ENCODE measurements at regions not wholly inside any gene's neighbourhood (a gene's known extent, or its start where the extent isn't known, plus 50 kb on each side); places are given as distances from the start of the nearest gene placed in this dataset.
"Not testable (repeated sequence)": the region's sequence is repeated elsewhere in the genome, so short reads cannot be mapped to it uniquely, and the experiment has no call there.

DNA sequence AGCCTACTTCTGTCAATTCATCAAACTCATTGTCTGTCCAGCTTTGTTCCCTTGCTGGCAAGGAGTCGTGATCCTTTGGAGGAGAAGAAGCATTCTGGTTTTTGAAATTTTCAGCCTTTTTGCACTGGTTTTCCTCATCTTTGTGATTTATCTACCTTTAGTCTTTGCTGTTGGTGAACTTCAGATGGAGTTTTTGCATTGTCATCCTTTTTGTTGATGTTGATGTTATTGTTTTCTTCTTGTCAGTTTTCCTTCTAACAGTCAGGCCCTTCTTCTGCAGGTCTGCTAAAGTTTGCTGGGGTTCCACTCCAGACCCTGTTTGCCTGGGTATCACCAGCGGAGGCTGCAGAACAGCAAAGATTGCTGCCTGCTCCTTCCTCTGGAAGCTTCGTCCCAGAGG lies 52.2 kb upstream of the KCNAB1 start:
- TF ChIP-seq, protein P1, sequence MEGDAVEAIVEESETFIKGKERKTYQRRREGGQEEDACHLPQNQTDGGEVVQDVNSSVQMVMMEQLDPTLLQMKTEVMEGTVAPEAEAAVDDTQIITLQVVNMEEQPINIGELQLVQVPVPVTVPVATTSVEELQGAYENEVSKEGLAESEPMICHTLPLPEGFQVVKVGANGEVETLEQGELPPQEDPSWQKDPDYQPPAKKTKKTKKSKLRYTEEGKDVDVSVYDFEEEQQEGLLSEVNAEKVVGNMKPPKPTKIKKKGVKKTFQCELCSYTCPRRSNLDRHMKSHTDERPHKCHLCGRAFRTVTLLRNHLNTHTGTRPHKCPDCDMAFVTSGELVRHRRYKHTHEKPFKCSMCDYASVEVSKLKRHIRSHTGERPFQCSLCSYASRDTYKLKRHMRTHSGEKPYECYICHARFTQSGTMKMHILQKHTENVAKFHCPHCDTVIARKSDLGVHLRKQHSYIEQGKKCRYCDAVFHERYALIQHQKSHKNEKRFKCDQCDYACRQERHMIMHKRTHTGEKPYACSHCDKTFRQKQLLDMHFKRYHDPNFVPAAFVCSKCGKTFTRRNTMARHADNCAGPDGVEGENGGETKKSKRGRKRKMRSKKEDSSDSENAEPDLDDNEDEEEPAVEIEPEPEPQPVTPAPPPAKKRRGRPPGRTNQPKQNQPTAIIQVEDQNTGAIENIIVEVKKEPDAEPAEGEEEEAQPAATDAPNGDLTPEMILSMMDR (IDR thresholded peaks at IDR 0.05) = not testable (repeated sequence)
- TF ChIP-seq POLR2A (IDR thresholded peaks at IDR 0.05) = not testable (repeated sequence)
